ENCODE measurements at regions not wholly inside any gene's neighbourhood (a gene's known extent, or its start where the extent isn't known, plus 50 kb on each side); places are given as distances from the start of the nearest gene placed in this dataset.

- Mint-ChIP-seq H3K27ac (ENCODE audit: unreplicated experiment) (no peak overlapping the region), H3K4me1 (ENCODE audit: low read depth, unreplicated experiment) (no peaks in the 10 kb centered on the region), H3K9me3 (ENCODE audit: unreplicated experiment) (no peaks in the 10 kb centered on the region), H3K4me3 (ENCODE audit: unreplicated experiment) (no peak overlapping the region), H3K36me3 (ENCODE audit: low read depth, unreplicated experiment) (no peaks in the 10 kb centered on the region), H3K27me3 (ENCODE audit: low read depth, unreplicated experiment) (no peaks in the 10 kb centered on the region)
- Histone ChIP-seq H3K9ac (ENCODE audit: low read length) (no peak overlapping the region), H3K79me2 (ENCODE audit: insufficient read depth, low read length) (no peaks in the 10 kb centered on the region), H3K4me2 (ENCODE audit: low read length) (no peak overlapping the region), H3K4me3 (ENCODE audit: insufficient read depth, low read depth, low read length) (no peak overlapping the region), H3K27ac (ENCODE audit: low read depth, low read length) (no peak overlapping the region), H3K9me3 (ENCODE audit: insufficient read depth, low read depth, low read length) (no peaks in the 10 kb centered on the region), H3K27me3 (ENCODE audit: insufficient read depth, low read length) (no peaks in the 10 kb centered on the region), H3K4me1 (ENCODE audit: insufficient read depth, low read length) (no peaks in the 10 kb centered on the region), H4K20me1 (ENCODE audit: insufficient read depth, low read length) (no peaks in the 10 kb centered on the region), H2AFZ (ENCODE audit: low read depth, low read length) (no peak overlapping the region), H3K36me3 (ENCODE audit: insufficient read depth, low read length) (no peaks in the 10 kb centered on the region)
- no peak for DNase-seq (ENCODE audit: low read depth)
- TF ChIP-seq CTCF (IDR thresholded peaks at IDR 0.05; ENCODE audit: insufficient read depth, low read depth, low read length) (no peak), EZH2 (IDR thresholded peaks at IDR 0.05; ENCODE audit: insufficient read depth, low read length) (no peak)
- FAIRE-seq: no peak
These were observed 62.2 kb downstream of the TIGD2 start for GRCh38 chr4:89173336-89174090.

- TF ChIP-seq CTCF (IDR thresholded peaks at IDR 0.05; ENCODE audit: insufficient read depth, low read depth, low read length) (no peak), EZH2 (IDR thresholded peaks at IDR 0.05; ENCODE audit: insufficient read depth, low read length) (no peak)
- no peaks in the 10 kb centered on the region for H3K4me1 Mint-ChIP-seq (ENCODE audit: low read depth, unreplicated experiment)
These were observed 63.5 kb downstream of the TIGD2 start for GRCh38 chr4:89174784-89175183.

GRCh38 chr4:89175611-89176010 is 64.3 kb downstream of the TIGD2 start:
- no peaks in the 10 kb centered on the region for H3K9me3 Mint-ChIP-seq (ENCODE audit: unreplicated experiment)
- Histone ChIP-seq H3K27ac (ENCODE audit: low read depth, low read length) (no peak overlapping the region), H3K9me3 (ENCODE audit: insufficient read depth, low read depth, low read length) (no peaks in the 10 kb centered on the region), H3K79me2 (ENCODE audit: insufficient read depth, low read length) (no peaks in the 10 kb centered on the region), H3K27me3 (ENCODE audit: insufficient read depth, low read length) (no peaks in the 10 kb centered on the region), H3K36me3 (ENCODE audit: insufficient read depth, low read length) (no peaks in the 10 kb centered on the region), H3K4me2 (ENCODE audit: low read length) (no peak overlapping the region), H3K4me3 (ENCODE audit: insufficient read depth, low read depth, low read length) (no peak overlapping the region), H4K20me1 (ENCODE audit: insufficient read depth, low read length) (no peaks in the 10 kb centered on the region), H3K4me1 (ENCODE audit: insufficient read depth, low read length) (no peaks in the 10 kb centered on the region), H3K9ac (ENCODE audit: low read length) (no peak overlapping the region), H2AFZ (ENCODE audit: low read depth, low read length) (no peak overlapping the region)
- H3K27me3 Mint-ChIP-seq (ENCODE audit: low read depth, unreplicated experiment): no peaks in the 10 kb centered on the region
- DNase-seq (ENCODE audit: low read depth) (no peak), FAIRE-seq (no peak)
- H3K4me1 Mint-ChIP-seq (ENCODE audit: low read depth, unreplicated experiment): no peaks in the 10 kb centered on the region
- H3K36me3 Mint-ChIP-seq (ENCODE audit: low read depth, unreplicated experiment): no peaks in the 10 kb centered on the region
- H3K4me3 Mint-ChIP-seq (ENCODE audit: unreplicated experiment): no peak overlapping the region
- TF ChIP-seq CTCF (IDR thresholded peaks at IDR 0.05; ENCODE audit: insufficient read depth, low read depth, low read length) (no peak), EZH2 (IDR thresholded peaks at IDR 0.05; ENCODE audit: insufficient read depth, low read length) (no peak)
- no peak overlapping the region for H3K27ac Mint-ChIP-seq (ENCODE audit: unreplicated experiment)

More at GRCh38 chr4:89174784-89175183, 63.5 kb downstream of the TIGD2 start:
- H2AFZ ChIP-seq (ENCODE audit: low read depth, low read length): no peak overlapping the region
- H4K20me1 ChIP-seq (ENCODE audit: insufficient read depth, low read length): no peaks in the 10 kb centered on the region
- Mint-ChIP-seq H3K27me3 (ENCODE audit: low read depth, unreplicated experiment) (no peaks in the 10 kb centered on the region), H3K9me3 (ENCODE audit: unreplicated experiment) (no peaks in the 10 kb centered on the region), H3K36me3 (ENCODE audit: low read depth, unreplicated experiment) (no peaks in the 10 kb centered on the region), H3K27ac (ENCODE audit: unreplicated experiment) (no peak overlapping the region), H3K4me3 (ENCODE audit: unreplicated experiment) (no peak overlapping the region)
- no peaks in the 10 kb centered on the region for H3K79me2 ChIP-seq (ENCODE audit: insufficient read depth, low read length)
- H3K27me3 ChIP-seq (ENCODE audit: insufficient read depth, low read length): no peaks in the 10 kb centered on the region
- no peak overlapping the region for H3K9ac ChIP-seq (ENCODE audit: low read length)
- H3K9me3 ChIP-seq (ENCODE audit: insufficient read depth, low read depth, low read length): no peaks in the 10 kb centered on the region
- H3K36me3 ChIP-seq (ENCODE audit: insufficient read depth, low read length): no peaks in the 10 kb centered on the region
- DNase-seq (ENCODE audit: low read depth) (no peak), FAIRE-seq (no peak)
- no peak overlapping the region for H3K4me3 ChIP-seq (ENCODE audit: insufficient read depth, low read depth, low read length)
- H3K4me2 ChIP-seq (ENCODE audit: low read length): no peak overlapping the region
- no peaks in the 10 kb centered on the region for H3K4me1 ChIP-seq (ENCODE audit: insufficient read depth, low read length)
- H3K27ac ChIP-seq (ENCODE audit: low read depth, low read length): no peak overlapping the region
